ENCODE measurements at regions not wholly inside any gene's neighbourhood (a gene's known extent, or its start where the extent isn't known, plus 50 kb on each side); places are given as distances from the start of the nearest gene placed in this dataset.

- POLR2A ChIA-PET, result no interaction called here
- Histone ChIP-seq H3K9me2 (no peaks in the 10 kb centered on the region), H3K79me2 (ENCODE audit: insufficient read depth) (no peaks in the 10 kb centered on the region), H3K9me3 (no peaks in the 10 kb centered on the region), H3K4me2 (no peak overlapping the region), H3K27ac (ENCODE audit: low read depth in 2 of 2, low read length in 1 of 2) (no peak overlapping the region), H3K4me3 (ENCODE audit: low read depth in 2 of 2, low read length in 1 of 2) (no peak overlapping the region), H4K20me1 (ENCODE audit: insufficient read depth) (no peaks in the 10 kb centered on the region), H3K4me1 (ENCODE audit: control insufficient read depth in 1 of 2, insufficient read depth in 2 of 2, low read depth in 1 of 2, low read length in 1 of 2) (no peaks in the 10 kb centered on the region), H3K27me3 (ENCODE audit: insufficient read depth) (no peaks in the 10 kb centered on the region), H3K36me3 (replicated peaks in 1 of 2; ENCODE audit: control insufficient read depth in 1 of 2, insufficient read depth in 2 of 2, low read length in 1 of 2) (no peaks in the 10 kb centered on the region), H3K9ac (no peak overlapping the region), H2AFZ (ENCODE audit: low read depth) (no peak overlapping the region), H3F3A (replicated peaks; ENCODE audit: insufficient read depth) (no peaks in the 10 kb centered on the region)
- DNase-seq, result no peak
- CTCF ChIA-PET, result no interaction called here
- WGBS (ENCODE audit: low lambda C conversion rate), result 3% methylated on average over 1 of the region's 1 CpG
- TF ChIP-seq RXRA (IDR thresholded peaks at IDR 0.05; ENCODE audit: borderline replicate concordance, low read depth) (no peak), ELF1 (IDR thresholded peaks at IDR 0.05) (no peak), FOSL2 (IDR thresholded peaks at IDR 0.05; ENCODE audit: borderline replicate concordance, low read depth) (no peak), MAX (IDR thresholded peaks at IDR 0.05; ENCODE audit: low read depth) (no peak), USF1 (IDR thresholded peaks at IDR 0.05; ENCODE audit: borderline replicate concordance, low read depth) (no peak)
Measured at GRCh38 chr14:45362505-45362904, 109.5 kb upstream of the MIS18BP1 start.

- POLR2A ChIA-PET, result no interaction called here
- Histone ChIP-seq H3K4me1 (ENCODE audit: control insufficient read depth in 1 of 2, insufficient read depth in 2 of 2, low read depth in 1 of 2, low read length in 1 of 2) (no peaks in the 10 kb centered on the region), H3K27ac (ENCODE audit: low read depth in 2 of 2, low read length in 1 of 2) (no peak overlapping the region), H3K4me2 (no peak overlapping the region), H3K9ac (no peak overlapping the region), H3F3A (replicated peaks; ENCODE audit: insufficient read depth) (no peaks in the 10 kb centered on the region), H2AFZ (ENCODE audit: low read depth) (no peak overlapping the region), H3K9me2 (no peaks in the 10 kb centered on the region), H3K27me3 (ENCODE audit: insufficient read depth) (no peaks in the 10 kb centered on the region), H4K20me1 (ENCODE audit: insufficient read depth) (no peaks in the 10 kb centered on the region), H3K9me3 (no peaks in the 10 kb centered on the region), H3K4me3 (ENCODE audit: low read depth in 2 of 2, low read length in 1 of 2) (no peak overlapping the region), H3K79me2 (ENCODE audit: insufficient read depth) (no peaks in the 10 kb centered on the region), H3K36me3 (replicated peaks in 1 of 2; ENCODE audit: control insufficient read depth in 1 of 2, insufficient read depth in 2 of 2, low read length in 1 of 2) (no peaks in the 10 kb centered on the region)
- CTCF ChIA-PET, result no interaction called here
- WGBS (ENCODE audit: low lambda C conversion rate), result 7% methylated on average over 2 of the region's 2 CpGs
- DNase-seq, result no peak
- TF ChIP-seq ELF1 (IDR thresholded peaks at IDR 0.05), result no peak
- no peak for TF ChIP-seq FOXJ3 (CRISPR knock-in tag; IDR thresholded peaks at IDR 0.05)
- no peak for TF ChIP-seq MXI1 (IDR thresholded peaks at IDR 0.05; ENCODE audit: low read depth, low read length)
- no peak for TF ChIP-seq MAX (IDR thresholded peaks at IDR 0.05; ENCODE audit: low read depth)
- no peak for TF ChIP-seq CHD2 (IDR thresholded peaks at IDR 0.05; ENCODE audit: low read length, partially characterized antibody)
- no peak for TF ChIP-seq YY1 (IDR thresholded peaks at IDR 0.05; ENCODE audit: low read depth)
- no peak for TF ChIP-seq POLR2AphosphoS5 (IDR thresholded peaks at IDR 0.05; ENCODE audit: low read depth, low read length)
- TF ChIP-seq TCF12 (IDR thresholded peaks at IDR 0.05), result no peak
- TF ChIP-seq EP300 (IDR thresholded peaks at IDR 0.05; ENCODE audit: borderline replicate concordance in 1 of 2, low read depth in 1 of 2, low read length in 1 of 2), result no peak
- no peak for TF ChIP-seq RCOR1 (IDR thresholded peaks at IDR 0.05; ENCODE audit: low read length)
- no peak for TF ChIP-seq SIN3A (IDR thresholded peaks at IDR 0.05; ENCODE audit: borderline replicate concordance, low read depth, low read length)
- no peak for TF ChIP-seq NRF1 (IDR thresholded peaks at IDR 0.05; ENCODE audit: low read depth, low read length)
- no peak for TF ChIP-seq REST (IDR thresholded peaks at IDR 0.05; ENCODE audit: low read depth, low read length)
- no peak for TF ChIP-seq FOXM1 (IDR thresholded peaks at IDR 0.05; ENCODE audit: low read depth)
- no peak for TF ChIP-seq NFIC (IDR thresholded peaks at IDR 0.05; ENCODE audit: borderline replicate concordance)
- TF ChIP-seq USF2 (IDR thresholded peaks at IDR 0.05; ENCODE audit: borderline replicate concordance, low read depth, low read length), result no peak
- TF ChIP-seq ZBTB33 (IDR thresholded peaks at IDR 0.05; ENCODE audit: borderline replicate concordance, low read depth), result no peak
- TF ChIP-seq JUND (IDR thresholded peaks at IDR 0.05), result no peak
Measured at GRCh38 chr14:45361727-45362126, 108.7 kb upstream of the MIS18BP1 start.
